ENCODE measurements at regions not wholly inside any gene's neighbourhood (a gene's known extent, or its start where the extent isn't known, plus 50 kb on each side); places are given as distances from the start of the nearest gene placed in this dataset.

- no peak overlapping the region for H3K27ac Mint-ChIP-seq
- no peak overlapping the region for H3K4me3 Mint-ChIP-seq
- intact Hi-C loops (cut with micrococcal nuclease), result no loop called here
- no peaks in the 10 kb centered on the region for H3K27me3 Mint-ChIP-seq (ENCODE audit: low read depth)
- no peaks in the 10 kb centered on the region for H3K9me3 Mint-ChIP-seq
- no peak for DNase-seq
- H3K4me1 Mint-ChIP-seq (ENCODE audit: low read depth), result no peaks in the 10 kb centered on the region
- no peaks in the 10 kb centered on the region for H3K36me3 Mint-ChIP-seq (ENCODE audit: low read depth)
- CTCF ChIA-PET, result no interaction called here
These were observed 453.6 kb downstream of the CENPC start for GRCh38 chr4:67091673-67092072.

- CTCF ChIA-PET, result interaction anchor here (0.7 to 2.0 kb wide), 8 partner anchors 10 to 305 kb away, joined by 3 to 17 read pairs (median 4); no protein-coding TSS in a partner anchor
- DNase-seq, result peak; percentile 72
- intact Hi-C loops (cut with micrococcal nuclease), result loop anchor here (1.0 to 10.0 kb wide), 4 partner anchors 201 to 1087 kb away; no protein-coding TSS in a partner anchor
- no peaks in the 10 kb centered on the region for H3K27me3 Mint-ChIP-seq (ENCODE audit: low read depth)
- no peak overlapping the region for H3K4me3 Mint-ChIP-seq
- no peak overlapping the region for H3K27ac Mint-ChIP-seq
- H3K9me3 Mint-ChIP-seq, result no peaks in the 10 kb centered on the region
- no peaks in the 10 kb centered on the region for H3K4me1 Mint-ChIP-seq (ENCODE audit: low read depth)
- H3K36me3 Mint-ChIP-seq (ENCODE audit: low read depth), result no peaks in the 10 kb centered on the region
These were observed 457.4 kb downstream of the CENPC start for GRCh38 chr4:67087897-67088296.

DNA sequence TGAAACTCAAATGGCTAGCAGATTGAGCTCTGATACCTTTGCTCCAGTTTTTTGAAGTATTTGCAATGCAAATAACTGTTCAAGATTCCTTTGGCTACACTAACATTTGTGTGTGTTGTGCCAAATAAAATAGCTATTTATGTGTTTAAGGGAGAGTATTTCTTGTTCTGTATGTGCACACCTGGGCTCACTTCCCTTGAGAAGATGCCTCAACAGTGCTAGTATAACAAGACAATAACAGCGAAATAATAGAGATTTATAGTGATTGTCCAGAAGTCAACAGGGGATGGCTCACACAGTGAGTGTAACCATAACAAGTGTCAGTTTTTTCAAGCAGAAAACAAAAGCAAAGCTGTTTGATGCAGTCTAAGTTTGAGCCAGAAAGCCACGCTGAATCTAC lies 460.5 kb downstream of the CENPC start:
- CTCF ChIA-PET, result interaction anchor here (0.8 to 1.4 kb wide), 3 partner anchors 204 to 642 kb away, joined by 3 to 4 read pairs (median 3); no protein-coding TSS in a partner anchor
- no peak overlapping the region for H3K4me3 Mint-ChIP-seq
- no peaks in the 10 kb centered on the region for H3K27me3 Mint-ChIP-seq (ENCODE audit: low read depth)
- no peaks in the 10 kb centered on the region for H3K36me3 Mint-ChIP-seq (ENCODE audit: low read depth)
- DNase-seq, result no peak
- H3K4me1 Mint-ChIP-seq (ENCODE audit: low read depth), result no peaks in the 10 kb centered on the region
- no peak overlapping the region for H3K27ac Mint-ChIP-seq
- H3K9me3 Mint-ChIP-seq, result no peaks in the 10 kb centered on the region
- intact Hi-C loops (cut with micrococcal nuclease), result loop anchor here (10.0 kb wide), 1 partner anchor 1090 kb away; no protein-coding TSS in a partner anchor

GRCh38 chr4:67083496-67083895 lies 461.8 kb downstream of the CENPC start:
- no peak overlapping the region for H3K27ac Mint-ChIP-seq
- H3K9me3 Mint-ChIP-seq, result no peaks in the 10 kb centered on the region
- CTCF ChIA-PET, result interaction anchor here (1.3 to 1.4 kb wide), 2 partner anchors 205 to 307 kb away, joined by 3 to 4 read pairs; no protein-coding TSS in a partner anchor
- H3K27me3 Mint-ChIP-seq (ENCODE audit: low read depth), result no peaks in the 10 kb centered on the region
- no peaks in the 10 kb centered on the region for H3K4me1 Mint-ChIP-seq (ENCODE audit: low read depth)
- DNase-seq, result no peak
- H3K36me3 Mint-ChIP-seq (ENCODE audit: low read depth), result no peaks in the 10 kb centered on the region
- intact Hi-C loops (cut with micrococcal nuclease), result loop anchor here (10.0 kb wide), 1 partner anchor 1091 kb away; no protein-coding TSS in a partner anchor
- no peak overlapping the region for H3K4me3 Mint-ChIP-seq

GRCh38 chr4:67082746-67083145 lies 462.6 kb downstream of the CENPC start:
- H3K4me1 Mint-ChIP-seq (ENCODE audit: low read depth), result no peaks in the 10 kb centered on the region
- no peak overlapping the region for H3K4me3 Mint-ChIP-seq
- CTCF ChIA-PET, result interaction anchor here (0.7 kb wide), 1 partner anchor 11 kb away, joined by 3 read pairs; no protein-coding TSS in a partner anchor
- no peak overlapping the region for H3K27ac Mint-ChIP-seq
- DNase-seq, result no peak
- no peaks in the 10 kb centered on the region for H3K36me3 Mint-ChIP-seq (ENCODE audit: low read depth)
- no peaks in the 10 kb centered on the region for H3K9me3 Mint-ChIP-seq
- no peaks in the 10 kb centered on the region for H3K27me3 Mint-ChIP-seq (ENCODE audit: low read depth)
- intact Hi-C loops (cut with micrococcal nuclease), result loop anchor here (10.0 kb wide), 1 partner anchor 1092 kb away; no protein-coding TSS in a partner anchor

DNA sequence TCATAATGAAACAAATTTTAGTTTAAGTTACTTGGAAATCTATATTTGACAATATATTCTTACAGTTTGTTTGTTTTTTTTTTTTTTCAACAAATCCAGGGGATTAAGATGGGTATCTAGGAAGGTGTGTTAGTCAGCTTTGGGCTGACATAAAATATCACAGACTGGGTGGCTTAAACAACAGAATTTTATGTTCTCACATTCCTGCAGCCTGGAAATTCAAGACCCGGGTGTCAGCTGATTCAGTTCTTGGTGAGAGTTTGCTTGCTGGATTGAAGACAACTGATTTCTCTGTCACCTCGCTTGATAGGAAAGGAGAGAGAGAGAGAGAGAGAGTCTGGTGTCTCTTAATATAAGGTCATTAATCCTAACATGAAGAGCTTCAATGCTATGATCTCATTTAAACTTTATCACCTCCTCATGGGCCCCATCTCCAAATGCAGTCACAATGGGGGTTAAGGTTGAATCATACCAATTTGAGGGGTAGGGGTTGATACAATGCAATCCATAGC lies 465.2 kb downstream of the CENPC start:
- Mint-ChIP-seq H3K9me3 (no peaks in the 10 kb centered on the region), H3K27me3 (ENCODE audit: low read depth) (no peaks in the 10 kb centered on the region), H3K27ac (no peak overlapping the region), H3K36me3 (ENCODE audit: low read depth) (no peaks in the 10 kb centered on the region), H3K4me1 (ENCODE audit: low read depth) (no peaks in the 10 kb centered on the region), H3K4me3 (no peak overlapping the region)
- intact Hi-C loops (cut with micrococcal nuclease), result loop anchor here (10.0 kb wide), 1 partner anchor 1095 kb away; no protein-coding TSS in a partner anchor
- CTCF ChIA-PET, result no interaction called here
- no peak for DNase-seq

DNA sequence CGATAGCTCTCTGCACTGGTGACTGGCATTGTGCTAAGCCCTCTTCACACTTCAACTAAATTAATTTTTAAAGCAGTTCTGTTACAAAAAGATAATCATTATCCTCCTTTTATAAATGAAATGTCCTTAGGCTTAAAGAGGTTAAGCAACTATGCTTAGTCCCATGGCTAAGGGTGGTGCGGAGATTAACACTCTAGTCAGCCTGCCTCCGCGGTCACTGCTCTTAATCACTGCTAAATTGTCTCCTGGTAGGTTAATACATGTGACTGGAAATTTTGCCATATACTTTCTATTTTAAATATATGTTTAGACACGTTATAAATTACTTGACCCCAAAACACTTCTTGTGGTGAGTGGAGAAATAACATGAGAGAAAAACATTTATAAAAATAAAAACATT lies 473.7 kb downstream of the CENPC start:
- DNase-seq, result no peak
- peaks cover 3% of the 10 kb centered on the region for H3K27me3 Mint-ChIP-seq (ENCODE audit: low read depth)
- H3K9me3 Mint-ChIP-seq, result no peaks in the 10 kb centered on the region
- CTCF ChIA-PET, result interaction anchor here (0.7 to 0.9 kb wide), 2 partner anchors 11 to 82 kb away, joined by 3 to 4 read pairs; no protein-coding TSS in a partner anchor
- no peak overlapping the region for H3K4me3 Mint-ChIP-seq
- H3K36me3 Mint-ChIP-seq (ENCODE audit: low read depth), result no peaks in the 10 kb centered on the region
- intact Hi-C loops (cut with micrococcal nuclease), result no loop called here
- H3K4me1 Mint-ChIP-seq (ENCODE audit: low read depth), result no peaks in the 10 kb centered on the region
- H3K27ac Mint-ChIP-seq, result no peak overlapping the region

- intact Hi-C loops (cut with micrococcal nuclease), result no loop called here
- Mint-ChIP-seq H3K36me3 (ENCODE audit: low read depth) (no peaks in the 10 kb centered on the region), H3K4me1 (ENCODE audit: low read depth) (no peaks in the 10 kb centered on the region)
These were observed 490.0 kb downstream of the CENPC start for GRCh38 chr4:67055319-67055718.

DNA sequence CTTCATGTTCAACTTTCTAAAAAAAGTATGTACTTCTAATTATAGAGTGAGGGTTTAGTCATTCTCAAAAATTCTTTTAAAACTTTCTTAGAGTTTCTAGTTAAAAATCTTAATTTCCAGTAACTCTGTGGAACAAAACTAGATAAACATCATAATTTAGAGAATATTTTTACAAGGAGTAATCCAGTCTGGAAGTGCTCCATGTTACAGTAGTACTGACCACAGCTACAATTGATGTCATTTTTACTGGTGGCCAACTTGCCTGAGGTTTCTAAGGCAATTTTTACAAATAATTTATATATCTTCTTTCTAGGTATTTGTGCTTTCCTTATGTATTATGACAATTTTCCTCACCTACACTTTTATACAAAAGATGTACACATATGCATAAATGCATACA lies 490.4 kb downstream of the CENPC start:
- CTCF ChIA-PET, result no interaction called here
- H3K27me3 Mint-ChIP-seq (ENCODE audit: low read depth), result no peaks in the 10 kb centered on the region
- H3K27ac Mint-ChIP-seq, result no peak overlapping the region
- H3K4me1 Mint-ChIP-seq (ENCODE audit: low read depth), result no peaks in the 10 kb centered on the region
- no peaks in the 10 kb centered on the region for H3K36me3 Mint-ChIP-seq (ENCODE audit: low read depth)
- no peak for DNase-seq
- H3K4me3 Mint-ChIP-seq, result no peak overlapping the region
- intact Hi-C loops (cut with micrococcal nuclease), result no loop called here
- no peaks in the 10 kb centered on the region for H3K9me3 Mint-ChIP-seq

More at GRCh38 chr4:67055319-67055718, 490.0 kb downstream of the CENPC start:
- CTCF ChIA-PET, result no interaction called here
- Mint-ChIP-seq H3K9me3 (no peaks in the 10 kb centered on the region), H3K27me3 (ENCODE audit: low read depth) (no peaks in the 10 kb centered on the region), H3K27ac (no peak overlapping the region), H3K4me3 (no peak overlapping the region)
- no peak for DNase-seq

GRCh38 chr4:67052814-67053675 lies 492.3 kb downstream of the CENPC start:
- no peaks in the 10 kb centered on the region for H3K36me3 Mint-ChIP-seq (ENCODE audit: low read depth)
- intact Hi-C loops (cut with micrococcal nuclease), result no loop called here
- H3K27ac Mint-ChIP-seq, result no peak overlapping the region
- CTCF ChIA-PET, result no interaction called here
- H3K4me1 Mint-ChIP-seq (ENCODE audit: low read depth), result no peaks in the 10 kb centered on the region
- H3K27me3 Mint-ChIP-seq (ENCODE audit: low read depth), result no peaks in the 10 kb centered on the region
- no peak for DNase-seq
- H3K9me3 Mint-ChIP-seq, result no peaks in the 10 kb centered on the region
- H3K4me3 Mint-ChIP-seq, result no peak overlapping the region

DNA sequence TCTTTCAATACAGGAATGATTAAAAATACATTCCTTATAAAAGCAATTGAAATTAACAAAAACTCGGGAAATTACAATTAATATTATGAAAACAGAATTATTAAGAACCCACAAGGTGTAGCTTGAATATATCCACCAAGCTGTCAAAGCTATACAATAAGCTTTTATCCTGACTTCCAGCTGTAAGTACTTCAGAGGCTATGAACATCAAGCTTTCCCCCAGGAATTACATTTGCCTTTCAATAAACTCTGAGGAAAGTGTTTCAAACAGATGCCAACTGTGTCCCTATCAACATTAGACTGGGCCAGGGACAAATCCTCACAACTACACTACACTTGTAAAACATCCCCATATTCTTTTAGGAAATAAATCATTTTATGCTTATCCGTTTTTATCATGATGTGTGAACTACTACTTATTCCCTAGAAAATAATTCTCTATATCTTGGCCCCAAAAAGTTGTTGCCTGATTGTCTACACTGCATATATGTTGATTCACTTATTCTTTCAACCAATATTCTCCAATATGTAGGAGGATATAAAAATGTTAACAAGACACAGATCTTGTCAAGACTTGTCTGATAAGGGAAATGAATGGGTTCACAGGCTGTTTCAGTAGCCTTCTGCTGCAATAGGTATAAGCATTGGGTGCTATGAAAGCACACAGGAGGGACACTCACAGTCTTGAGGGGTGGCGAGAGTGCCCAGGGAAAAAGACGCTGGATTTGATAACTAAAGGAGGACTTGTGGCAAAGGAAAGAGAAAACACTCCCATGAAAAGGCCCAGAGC lies 494.1 kb downstream of the CENPC start:
- Mint-ChIP-seq H3K27me3 (ENCODE audit: low read depth) (no peaks in the 10 kb centered on the region), H3K36me3 (ENCODE audit: low read depth) (no peaks in the 10 kb centered on the region), H3K4me3 (no peak overlapping the region), H3K4me1 (ENCODE audit: low read depth) (no peaks in the 10 kb centered on the region), H3K27ac (no peak overlapping the region), H3K9me3 (no peaks in the 10 kb centered on the region)
- no peak for DNase-seq
- intact Hi-C loops (cut with micrococcal nuclease), result no loop called here
- CTCF ChIA-PET, result no interaction called here

DNA sequence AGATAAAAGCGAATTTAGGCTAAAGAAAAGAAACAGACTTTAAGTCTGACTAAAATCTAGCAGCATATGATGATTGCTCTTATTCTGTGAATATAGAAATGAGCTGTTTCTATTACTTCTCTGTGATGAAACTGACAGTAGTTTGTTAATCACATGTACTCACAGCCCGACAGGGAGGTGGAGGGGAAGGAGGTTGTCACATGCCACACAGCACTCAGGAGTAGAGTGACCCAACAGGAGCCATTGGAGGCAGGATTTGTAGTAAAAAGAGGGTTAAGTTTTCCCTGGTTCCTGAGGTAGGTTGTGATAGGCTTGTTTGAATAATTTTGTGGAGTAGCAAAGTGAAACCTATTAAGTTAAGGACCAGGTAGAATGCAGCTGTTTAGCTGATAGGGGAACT lies 495.9 kb downstream of the CENPC start:
- no peak for DNase-seq
- H3K27me3 Mint-ChIP-seq (ENCODE audit: low read depth), result no peaks in the 10 kb centered on the region
- no peak overlapping the region for H3K27ac Mint-ChIP-seq
- no peaks in the 10 kb centered on the region for H3K4me1 Mint-ChIP-seq (ENCODE audit: low read depth)
- CTCF ChIA-PET, result no interaction called here
- H3K9me3 Mint-ChIP-seq, result no peaks in the 10 kb centered on the region
- no peaks in the 10 kb centered on the region for H3K36me3 Mint-ChIP-seq (ENCODE audit: low read depth)
- intact Hi-C loops (cut with micrococcal nuclease), result no loop called here
- H3K4me3 Mint-ChIP-seq, result no peak overlapping the region
